ENCODE measurements at regions not wholly inside any gene's neighbourhood (a gene's known extent, or its start where the extent isn't known, plus 50 kb on each side); places are given as distances from the start of the nearest gene placed in this dataset.

GRCh38 chr2:12883906-12884305 is 167.2 kb downstream of the TRIB2 start:
- H3K4me3 ChIP-seq = no peak overlapping the region
- H3K36me3 ChIP-seq = no peaks in the 10 kb centered on the region
- Mint-ChIP-seq H3K9me3 (no peaks in the 10 kb centered on the region), H3K27ac (no peak overlapping the region), H3K27me3 (ENCODE audit: insufficient read depth, low read depth) (no peaks in the 10 kb centered on the region), H3K4me3 (no peak overlapping the region), H3K4me1 (no peaks in the 10 kb centered on the region), H3K36me3 (no peaks in the 10 kb centered on the region)
- DNase-seq (ENCODE audit: low spot score) = no peak
- TF ChIP-seq EZH2phosphoT487 (IDR thresholded peaks at IDR 0.05) (no peak), EZH2 (IDR thresholded peaks at IDR 0.05) (no peak), CTCF (IDR thresholded peaks at IDR 0.05) (no peak)
- H3K9ac ChIP-seq = no peak overlapping the region
- H2AFZ ChIP-seq (replicated peaks) = no peak overlapping the region
- no peaks in the 10 kb centered on the region for H3K79me2 ChIP-seq (ENCODE audit: low read depth)
- H4K20me1 ChIP-seq (ENCODE audit: low read depth) = no peaks in the 10 kb centered on the region
- H3K4me2 ChIP-seq = no peak overlapping the region
- no peaks in the 10 kb centered on the region for H3F3A ChIP-seq (ENCODE audit: low read depth)
- no peak overlapping the region for H3K27ac ChIP-seq
- no peaks in the 10 kb centered on the region for H3K4me1 ChIP-seq
- no peaks in the 10 kb centered on the region for H3K27me3 ChIP-seq
- no peaks in the 10 kb centered on the region for H3K9me3 ChIP-seq (ENCODE audit: low read depth)

GRCh38 chr2:12884713-12885282 is 168.1 kb downstream of the TRIB2 start:
- no peaks in the 10 kb centered on the region for H3K9me3 ChIP-seq (ENCODE audit: low read depth)
- H3K36me3 ChIP-seq = no peaks in the 10 kb centered on the region
- H4K20me1 ChIP-seq (ENCODE audit: low read depth) = no peaks in the 10 kb centered on the region
- DNase-seq (ENCODE audit: low spot score) = no peak
- H3K4me1 ChIP-seq = no peaks in the 10 kb centered on the region
- H3K9me3 Mint-ChIP-seq = no peaks in the 10 kb centered on the region
- no peaks in the 10 kb centered on the region for H3K79me2 ChIP-seq (ENCODE audit: low read depth)
- no peak overlapping the region for H3K27ac ChIP-seq
- H3K36me3 Mint-ChIP-seq = no peaks in the 10 kb centered on the region
- no peaks in the 10 kb centered on the region for H3F3A ChIP-seq (ENCODE audit: low read depth)
- no peaks in the 10 kb centered on the region for H3K27me3 Mint-ChIP-seq (ENCODE audit: insufficient read depth, low read depth)
- H3K4me1 Mint-ChIP-seq = no peaks in the 10 kb centered on the region
- H2AFZ ChIP-seq (replicated peaks) = no peak overlapping the region
- no peak overlapping the region for H3K4me2 ChIP-seq
- H3K27me3 ChIP-seq = no peaks in the 10 kb centered on the region
- H3K9ac ChIP-seq = no peak overlapping the region
- no peak overlapping the region for H3K27ac Mint-ChIP-seq
- no peak overlapping the region for H3K4me3 Mint-ChIP-seq
- no peak for TF ChIP-seq EZH2phosphoT487 (IDR thresholded peaks at IDR 0.05)
- no peak for TF ChIP-seq CTCF (IDR thresholded peaks at IDR 0.05)
- no peak for TF ChIP-seq EZH2 (IDR thresholded peaks at IDR 0.05)
- H3K4me3 ChIP-seq = no peak overlapping the region

- no peaks in the 10 kb centered on the region for H3K4me1 ChIP-seq
- Mint-ChIP-seq H3K4me3 (no peak overlapping the region), H3K36me3 (no peaks in the 10 kb centered on the region), H3K27me3 (ENCODE audit: insufficient read depth, low read depth) (no peaks in the 10 kb centered on the region), H3K9me3 (peaks cover 6% of the 10 kb centered on the region), H3K4me1 (no peaks in the 10 kb centered on the region), H3K27ac (no peak overlapping the region)
- H3K79me2 ChIP-seq (ENCODE audit: low read depth) = no peaks in the 10 kb centered on the region
- H3K27ac ChIP-seq = no peak overlapping the region
- H3K9me3 ChIP-seq (ENCODE audit: low read depth) = no peaks in the 10 kb centered on the region
- no peak for DNase-seq (ENCODE audit: low spot score)
- no peaks in the 10 kb centered on the region for H3K27me3 ChIP-seq
- no peak overlapping the region for H3K9ac ChIP-seq
- TF ChIP-seq EZH2phosphoT487 (IDR thresholded peaks at IDR 0.05) = no peak
- no peak for TF ChIP-seq CTCF (IDR thresholded peaks at IDR 0.05)
- TF ChIP-seq EZH2 (IDR thresholded peaks at IDR 0.05) = no peak
- H3K4me2 ChIP-seq = no peak overlapping the region
- H3K36me3 ChIP-seq = no peaks in the 10 kb centered on the region
- no peaks in the 10 kb centered on the region for H3F3A ChIP-seq (ENCODE audit: low read depth)
- H4K20me1 ChIP-seq (ENCODE audit: low read depth) = no peaks in the 10 kb centered on the region
- no peak overlapping the region for H2AFZ ChIP-seq (replicated peaks)
- H3K4me3 ChIP-seq = no peak overlapping the region
Measured at GRCh38 chr2:12890066-12890465, 173.3 kb downstream of the TRIB2 start.
